HCT116 (cell line): ENCODE measurements at regions not wholly inside any gene's neighbourhood (a gene's known extent, or its start where the extent isn't known, plus 50 kb on each side); places are given as distances from the start of the nearest gene placed in this dataset.

Source experiments
- ATAC-seq: fragments of 200-7000 bp; cut with Tn5 transposase; 2 replicates; pipeline ENCODE4 v1.9.1; 2020; ENCODE audit warnings: mild to moderate bottlenecking, moderate library complexity
- BruUV-seq: library from RNA; stranded (reverse); fragments of 400-500 nt; replicated peaks from 2 replicates; lab custom pipeline; 2021; lab: Mats Ljungman, UMichigan
- CTCF ChIA-PET: fragments of 300-600 bp; sonication (Branson Sonifier 250); formaldehyde crosslinking; loops from one replicate; lab custom pipeline; 2021; ENCODE audit warnings: antibody characterized with exemption; lab: Charles Lee
- POLR2A ChIA-PET: fragments of 300-600, 350-600 bp; sonication (Branson Sonifier 250); formaldehyde crosslinking; loops from one replicate; lab custom pipeline; 2021; ENCODE audit warnings: antibody characterized with exemption; lab: Charles Lee
- RAD21 ChIA-PET, 2 experiments: fragments of 300-600 bp; sonication (Branson Sonifier 250); formaldehyde crosslinking; loops; one replicate each; lab custom pipeline; 2023; ENCODE audit warnings: low total read pairs in 2 of 2; ENCODE audit not compliant: uncharacterized antibody in 2 of 2, unreplicated experiment in 2 of 2, low non-redundant PET in 1 of 2; lab: Charles Lee
- DNase-seq: peaks from one replicate; pipeline ENCODE4 v3.0.0-alpha.2; 2010; ENCODE audit warnings: low read depth, low spot score
- H2AFZ ChIP-seq: fragments of 200-600 bp; shearing (Covaris generic), sonication (generic); 2 replicates; pipeline ENCODE4 v1.6.1; 2017; ENCODE audit warnings: low read depth, mixed run types, mixed read lengths, antibody characterized with exemption, low read length; ENCODE audit not compliant: poor library complexity, severe bottlenecking
- H3K27ac ChIP-seq: 2 replicates; pipeline ENCODE4 v1.5.1; 2012; ENCODE audit warnings: low read depth, low read length
- H3K27me3 ChIP-seq: fragments of 200-600 bp; sonication (generic); 2 replicates; pipeline ENCODE4 v1.6.1; 2016; ENCODE audit warnings: mixed run types, low read length, mixed read lengths; ENCODE audit not compliant: insufficient read depth
- H3K36me3 ChIP-seq, 2 experiments: fragments of 200-500 bp in 1 of 2; fragments of 200-600 bp in 1 of 2; sonication (Bioruptor generic) in 1 of 2; sonication (generic) in 1 of 2; 2 replicates each; pipeline versions ENCODE4 v1.5.1 to v1.6.1; 2014 to 2016; ENCODE audit warnings: low read length in 2 of 2, inconsistent platforms in 1 of 2, mixed read lengths in 1 of 2, mixed run types in 1 of 2; ENCODE audit not compliant: insufficient read depth in 2 of 2, control insufficient read depth in 1 of 2
- H3K4me1 ChIP-seq, 2 experiments: fragments of 200-600 bp in 1 of 2; sonication (generic) in 1 of 2; 2 replicates each; pipeline versions ENCODE4 v1.5.1 to v1.6.1; 2012 to 2017; ENCODE audit warnings: low read length in 2 of 2, inconsistent platforms in 1 of 2, mild to moderate bottlenecking in 1 of 2, mixed read lengths in 1 of 2, mixed run types in 1 of 2, moderate library complexity in 1 of 2; ENCODE audit not compliant: insufficient read depth in 2 of 2, control insufficient read depth in 1 of 2
- H3K4me2 ChIP-seq: fragments of 200-600 bp; sonication (generic); 2 replicates; pipeline ENCODE4 v1.6.1; 2017; ENCODE audit warnings: mixed run types, low read length, mixed read lengths
- H3K4me3 ChIP-seq, 2 experiments: fragments of 200-600 bp in 1 of 2; sonication (generic) in 1 of 2; replicated peaks in 1 of 2; 2 replicates each; pipeline ENCODE4 v1.5.1; 2011 to 2016; ENCODE audit warnings: low read length in 2 of 2, control low read depth in 1 of 2, low read depth in 1 of 2, mild to moderate bottlenecking in 1 of 2, mixed read lengths in 1 of 2, mixed run types in 1 of 2
- H3K79me2 ChIP-seq: fragments of 200-600 bp; sonication (generic); 2 replicates; pipeline ENCODE4 v1.6.1; 2017; ENCODE audit warnings: mild to moderate bottlenecking, mixed run types, low read length, moderate library complexity, mixed read lengths; ENCODE audit not compliant: insufficient read depth
- H3K9ac ChIP-seq: fragments of 200-600 bp; sonication (generic); 2 replicates; pipeline ENCODE4 v1.6.1; 2016; ENCODE audit warnings: low read length, mixed read lengths
- H3K9me2 ChIP-seq: fragments of 200-600 bp; sonication (generic), shearing (Covaris generic); 2 replicates; pipeline ENCODE4 v1.6.1; 2017; ENCODE audit warnings: mixed run types, mild to moderate bottlenecking, moderate library complexity; ENCODE audit not compliant: insufficient read depth
- H3K9me3 ChIP-seq, 2 experiments: fragments of 200-500 bp in 1 of 2; fragments of 200-600 bp in 1 of 2; sonication (Bioruptor generic) in 1 of 2; sonication (generic) in 1 of 2; 2 replicates each; pipeline ENCODE4 v1.6.1; 2014 to 2017; ENCODE audit warnings: low read length in 2 of 2, mixed read lengths in 2 of 2, inconsistent platforms in 1 of 2, low read depth in 1 of 2, mild to moderate bottlenecking in 1 of 2, mixed run types in 1 of 2, moderate library complexity in 1 of 2; ENCODE audit not compliant: control insufficient read depth in 1 of 2, insufficient read depth in 1 of 2
- H4K20me1 ChIP-seq: fragments of 200-600 bp; sonication (generic), shearing (Covaris generic); 2 replicates; pipeline ENCODE4 v1.6.1; 2017; ENCODE audit warnings: mixed run types, mild to moderate bottlenecking, moderate library complexity; ENCODE audit not compliant: insufficient read depth
- CEBPB ChIP-seq: IDR thresholded peaks from 2 replicates; pipeline ENCODE4 v1.6.1; 2012; ENCODE audit warnings: low read depth
- CTCF ChIP-seq, 3 experiments: fragments of 200-600 bp in 1 of 3; sonication (generic) in 1 of 3; IDR thresholded peaks in 2 of 3; conservative IDR thresholded peaks in 1 of 3; 2 replicates each; pipeline ENCODE4 v1.5.1; 2012 to 2017; ENCODE audit warnings: low read depth in 2 of 3, low read length in 2 of 3, antibody characterized with exemption in 1 of 3, borderline replicate concordance in 1 of 3, control low read depth in 1 of 3, mild to moderate bottlenecking in 1 of 3, mixed read lengths in 1 of 3, mixed run types in 1 of 3, moderate library complexity in 1 of 3; ENCODE audit not compliant: insufficient read depth in 1 of 3
- EGR1 ChIP-seq: IDR thresholded peaks from 2 replicates; pipeline ENCODE4 v1.6.1; 2012; ENCODE audit warnings: low read depth
- ELF1 ChIP-seq: IDR thresholded peaks from 2 replicates; pipeline ENCODE4 v1.6.1; 2012; ENCODE audit warnings: low read depth, borderline replicate concordance
- EZH2phosphoT487 ChIP-seq: fragments of 200-600 bp; IDR thresholded peaks from 2 replicates; pipeline ENCODE4 v1.6.1; 2018; ENCODE audit warnings: antibody characterized with exemption, borderline replicate concordance
- FOSL1 ChIP-seq: IDR thresholded peaks from 2 replicates; pipeline ENCODE4 v1.6.1; 2012; ENCODE audit warnings: low read depth
- JUND ChIP-seq: IDR thresholded peaks from 2 replicates; pipeline ENCODE4 v1.6.1; 2012
- MAX ChIP-seq: IDR thresholded peaks from 2 replicates; pipeline ENCODE4 v1.6.1; 2012
- POLR2A ChIP-seq: IDR thresholded peaks from 2 replicates; pipeline ENCODE4 v1.7.0; 2011; ENCODE audit warnings: borderline replicate concordance; ENCODE audit not compliant: insufficient read depth, insufficient read length; ENCODE audit errors: extremely low read depth
- POLR2AphosphoS5 ChIP-seq: IDR thresholded peaks from 2 replicates; pipeline ENCODE4 v1.6.1; 2011; ENCODE audit warnings: mild to moderate bottlenecking, low read depth, low read length, moderate library complexity
- SIN3A ChIP-seq: IDR thresholded peaks from 2 replicates; pipeline ENCODE4 v1.6.1; 2012; ENCODE audit warnings: low read depth
- SP1 ChIP-seq: IDR thresholded peaks from 2 replicates; pipeline ENCODE4 v1.6.1; 2012; ENCODE audit warnings: low read depth
- TCF7L2 ChIP-seq: IDR thresholded peaks from 2 replicates; pipeline ENCODE4 v1.7.0; 2011; ENCODE audit warnings: borderline replicate concordance, inconsistent platforms; ENCODE audit not compliant: insufficient read depth, insufficient read length; ENCODE audit errors: extremely low read depth
- ZBTB33 ChIP-seq: IDR thresholded peaks from 2 replicates; pipeline ENCODE4 v1.6.1; 2011; ENCODE audit warnings: mild to moderate bottlenecking, low read length, moderate library complexity; ENCODE audit not compliant: insufficient replicate concordance; ENCODE audit errors: extremely low read depth
- ZFX ChIP-seq: fragments of 450-650 bp; IDR thresholded peaks from 2 replicates; pipeline ENCODE4 v1.6.1; 2017
- ZNF274 ChIP-seq: fragments of 200-500 bp; sonication (Bioruptor generic); IDR thresholded peaks from 2 replicates; pipeline ENCODE4 v1.6.1; 2014; ENCODE audit warnings: mild to moderate bottlenecking, low read depth, low read length, inconsistent platforms
- intact Hi-C: fragments of 100-400 bp; cut with micrococcal nuclease; formaldehyde crosslinking; loops from 2 replicates; pipeline ENCODE4 v1.10.0; 2022

- H3K4me1 ChIP-seq = peaks cover 0 to 9% of the 10 kb centered on the region in 2 experiments; a peak in 2 of 4 replicates
- H3K4me2 ChIP-seq = no peak overlapping the region
- ChIA-PET RAD21 (no interaction called here), CTCF (no interaction called here)
- H3K27ac ChIP-seq = no peak overlapping the region
- intact Hi-C loops = no loop called here
- H4K20me1 ChIP-seq = no peaks in the 10 kb centered on the region
- no peaks in the 10 kb centered on the region for H3K9me3 ChIP-seq
- H3K9me2 ChIP-seq = no peaks in the 10 kb centered on the region
- no peaks in the 10 kb centered on the region for H3K79me2 ChIP-seq
- H3K27me3 ChIP-seq = no peaks in the 10 kb centered on the region
- H2AFZ ChIP-seq = no peak overlapping the region
- no peak overlapping the region for H3K4me3 ChIP-seq
- no peak for TF ChIP-seq CTCF (IDR thresholded peaks at IDR 0.05 in 2 of 3, conservative IDR thresholded peaks at IDR 0.05 in 1 of 3; ENCODE audit: borderline replicate concordance in 1 of 3, insufficient read depth in 1 of 3, low read depth in 2 of 3, low read length in 2 of 3)
- TF ChIP-seq, all 23 proteins: peak for 0
- ATAC-seq = no peak
- H3K9ac ChIP-seq = no peak overlapping the region
- H3K36me3 ChIP-seq = no peaks in the 10 kb centered on the region
- POLR2A ChIA-PET = no interaction called here
- DNase-seq = no peak
- no TSS peak for BruUV-seq
Measured at GRCh38 chr2:71757351-71757750, 304.0 kb downstream of the DYSF start.

- Histone ChIP-seq H3K79me2 (no peaks in the 10 kb centered on the region), H3K27ac (no peak overlapping the region), H3K9me2 (no peaks in the 10 kb centered on the region), H3K9me3 (no peaks in the 10 kb centered on the region), H3K4me2 (peak overlapping the region; percentile 15; the same call in 1 of the 2 replicates), H2AFZ (peak overlapping the region; percentile 56), H3K36me3 (no peaks in the 10 kb centered on the region), H3K9ac (no peak overlapping the region), H3K4me3 (no peak overlapping the region), H3K27me3 (no peaks in the 10 kb centered on the region), H3K4me1 (peaks cover 0 to 9% of the 10 kb centered on the region in 2 experiments; a peak in 2 of 4 replicates), H4K20me1 (no peaks in the 10 kb centered on the region)
- POLR2A ChIA-PET = no interaction called here
- ATAC-seq = no peak
- no peak for DNase-seq
- RAD21 ChIA-PET = no interaction called here
- intact Hi-C loops = no loop called here
- CTCF ChIA-PET = no interaction called here
- BruUV-seq = no TSS peak
- no peak for TF ChIP-seq SIN3A
- TF ChIP-seq CEBPB = no peak
- TF ChIP-seq EZH2phosphoT487 = no peak
- no peak for TF ChIP-seq EGR1
- TF ChIP-seq ELF1 = no peak
- TF ChIP-seq SP1 = no peak
- TF ChIP-seq FOSL1 = no peak
- TF ChIP-seq TCF7L2 = no peak
- TF ChIP-seq JUND = no peak
- no peak for TF ChIP-seq ZBTB33
- TF ChIP-seq ZFX = no peak
- no peak for TF ChIP-seq ZNF274
- no peak for TF ChIP-seq POLR2AphosphoS5
- no peak for TF ChIP-seq MAX
- TF ChIP-seq POLR2A = no peak
Measured at GRCh38 chr2:71756280-71756906, 303.0 kb downstream of the DYSF start.
